Liver (tissue), 3 donors: ENCODE measurements at regions not wholly inside any gene's neighbourhood (a gene's known extent, or its start where the extent isn't known, plus 50 kb on each side); places are given as distances from the start of the nearest gene placed in this dataset.
"Not testable (repeated sequence)": the region's sequence is repeated elsewhere in the genome, so short reads cannot be mapped to it uniquely, and the experiment has no call there.

Source experiments
- CTCF ChIP-seq: fragments of 150-350 bp; IDR thresholded peaks from 2 replicates; pipeline ENCODE4 v1.5.1; 2017; ENCODE audit warnings: improper control_type of control experiment, low read depth, low read length; ENCODE audit not compliant: missing input control
- GABPA ChIP-seq, 2 donors: IDR thresholded peaks in 1 of 2; conservative IDR thresholded peaks in 1 of 2; 2 replicates each; pipeline ENCODE4 v1.6.1; 2016; ENCODE audit warnings: antibody characterized with exemption in 2 of 2, mild to moderate bottlenecking in 1 of 2, moderate library complexity in 1 of 2
- HNF4G ChIP-seq: IDR thresholded peaks from 2 replicates; pipeline ENCODE4 v1.6.1; 2016; ENCODE audit warnings: antibody characterized with exemption
- RAD21 ChIP-seq, 2 donors: IDR thresholded peaks; 2 replicates each; pipeline ENCODE4 v1.6.1; 2016; ENCODE audit warnings: antibody characterized with exemption in 2 of 2, mild to moderate bottlenecking in 2 of 2
- SP1 ChIP-seq: IDR thresholded peaks from 2 replicates; pipeline ENCODE4 v1.6.1; 2018; ENCODE audit warnings: antibody characterized with exemption, mild to moderate bottlenecking
- TF ChIP-seq, protein P1 (sequence below): IDR thresholded peaks from 2 replicates; pipeline ENCODE4 v1.6.1; 2016; ENCODE audit warnings: antibody characterized with exemption
- TF ChIP-seq, protein P2 (sequence below): IDR thresholded peaks from 2 replicates; pipeline ENCODE4 v1.6.1; 2016; ENCODE audit warnings: antibody characterized with exemption
- donor health status: healthy.
- donor health status: healthy.

GRCh38 chr6:67920040-67920439, 715.0 kb upstream of the ADGRB3 start:
- not testable (repeated sequence) for TF ChIP-seq CTCF; HNF4G; RAD21 (IDR thresholded peaks at IDR 0.05); SP1; GABPA (IDR thresholded peaks at IDR 0.05 in 1 of 2, conservative IDR thresholded peaks at IDR 0.05 in 1 of 2)
- TF ChIP-seq, protein P1, sequence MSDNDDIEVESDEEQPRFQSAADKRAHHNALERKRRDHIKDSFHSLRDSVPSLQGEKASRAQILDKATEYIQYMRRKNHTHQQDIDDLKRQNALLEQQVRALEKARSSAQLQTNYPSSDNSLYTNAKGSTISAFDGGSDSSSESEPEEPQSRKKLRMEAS = not testable (repeated sequence)
- TF ChIP-seq, protein P2, sequence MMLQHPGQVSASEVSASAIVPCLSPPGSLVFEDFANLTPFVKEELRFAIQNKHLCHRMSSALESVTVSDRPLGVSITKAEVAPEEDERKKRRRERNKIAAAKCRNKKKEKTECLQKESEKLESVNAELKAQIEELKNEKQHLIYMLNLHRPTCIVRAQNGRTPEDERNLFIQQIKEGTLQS = not testable (repeated sequence)
